ENCODE measurements at regions not wholly inside any gene's neighbourhood (a gene's known extent, or its start where the extent isn't known, plus 50 kb on each side); places are given as distances from the start of the nearest gene placed in this dataset.

- peak overlapping the region; percentile 5; the same call in 2 of the 3 replicates for H3K27ac ChIP-seq (ENCODE audit: extremely low read depth, low read depth, low read length)
- peak overlapping the region; percentile 24; the same call in 1 of the 2 replicates for H3K4me2 ChIP-seq (ENCODE audit: insufficient read depth, low read length)
- ATAC-seq (peak; percentile 64), DNase-seq (ENCODE audit: extremely low read depth in 1 of 4, low spot score in 3 of 4) (peak; percentile 8 to 56 (median 14)), FAIRE-seq (peak; percentile 23)
- no peak overlapping the region for H3K4me3 ChIP-seq
- peak overlapping the region; percentile 64 for H2AFZ ChIP-seq (ENCODE audit: low read depth, low read length)
- ChIA-PET POLR2A (no interaction called here), CTCF (ENCODE audit: low intra/inter-chr PET ratio) (no interaction called here)
- no peak overlapping the region for H3K9ac ChIP-seq (ENCODE audit: insufficient read depth in 1 of 2, low read depth in 2 of 2, low read length in 2 of 2)
- H3K27me3 ChIP-seq (ENCODE audit: control insufficient read depth in 2 of 2, insufficient read depth in 2 of 2, low read length in 2 of 2), result no peaks in the 10 kb centered on the region
- H3K79me2 ChIP-seq (ENCODE audit: control insufficient read depth, insufficient read depth, low read length), result no peaks in the 10 kb centered on the region
- in situ Hi-C loops (cut with MboI) (no loop called here), intact Hi-C loops (cut with micrococcal nuclease) (no loop called here)
- BruUV-seq (replicated peaks), result no TSS peak
- H3K4me1 ChIP-seq (replicated peaks in 1 of 2; ENCODE audit: control insufficient read depth in 2 of 2, insufficient read depth in 2 of 2, low read length in 2 of 2), result peaks cover 0 to 15% of the 10 kb centered on the region in 2 experiments; a peak in 3 of 5 replicates
- H3K9me1 ChIP-seq (ENCODE audit: control insufficient read depth, insufficient read depth, low read length), result no peaks in the 10 kb centered on the region
- no peaks in the 10 kb centered on the region for H4K20me1 ChIP-seq (replicated peaks; ENCODE audit: control insufficient read depth, insufficient read depth, low read length)
- no peaks in the 10 kb centered on the region for H3K36me3 ChIP-seq (ENCODE audit: control insufficient read depth, insufficient read depth, low read length)
- no peaks in the 10 kb centered on the region for H3K9me3 ChIP-seq (replicated peaks; ENCODE audit: control insufficient read depth, insufficient read depth, low read depth, low read length)
- 0% methylated on average over 2 of the region's 2 CpGs for WGBS (ENCODE audit: insufficient coverage, low coverage, missing lambda C conversion rate)
- TF ChIP-seq DPF2 (IDR thresholded peaks at IDR 0.05), result 0 out of 2 replicates have a peak, but pooled peaks have one; percentile 31
- TF ChIP-seq ARID3A (IDR thresholded peaks at IDR 0.05; ENCODE audit: borderline replicate concordance, low read depth, low read length), result no peak
- peak; percentile 56 for TF ChIP-seq CBFA2T3 (IDR thresholded peaks at IDR 0.05)
- no peak for TF ChIP-seq ZNF444 (CRISPR knock-in tag; IDR thresholded peaks at IDR 0.05)
- no peak for TF ChIP-seq ZFP1 (CRISPR knock-in tag; IDR thresholded peaks at IDR 0.05)
- 0 out of 2 replicates have a peak, but pooled peaks have one; percentile 37 for TF ChIP-seq CBFA2T2 (conservative IDR thresholded peaks at IDR 0.05)
- peak; percentile 47; the same call in 1 of the 2 replicates for TF ChIP-seq MEF2A (IDR thresholded peaks at IDR 0.05; ENCODE audit: control insufficient read depth, low read depth, low read length)
- no peak for TF ChIP-seq HNRNPK (IDR thresholded peaks at IDR 0.05; ENCODE audit: low read depth, low read length, poor library complexity, severe bottlenecking)
- peak; percentile 50; the same call in 1 of the 2 replicates for TF ChIP-seq TEAD4 (IDR thresholded peaks at IDR 0.05; ENCODE audit: low read length)
- no peak for TF ChIP-seq TEAD4 (CRISPR knock-in tag; IDR thresholded peaks at IDR 0.05; ENCODE audit: borderline replicate concordance)
- no peak for TF ChIP-seq NR2C1 (IDR thresholded peaks at IDR 0.05)
- TF ChIP-seq NR2C1 (tag; IDR thresholded peaks at IDR 0.05), result no peak
- no peak for TF ChIP-seq SMARCA4 (IDR thresholded peaks at IDR 0.05)
- TF ChIP-seq BACH1 (tag; IDR thresholded peaks at IDR 0.05), result no peak
- TF ChIP-seq SAFB (IDR thresholded peaks at IDR 0.05; ENCODE audit: borderline replicate concordance, low read depth, low read length), result no peak
- 0 out of 6 replicates have a peak, but pooled peaks of 1 of the 3 experiments have one; percentile 15 for TF ChIP-seq CTCF (IDR thresholded peaks at IDR 0.05 in 2 of 3, conservative IDR thresholded peaks at IDR 0.05 in 1 of 3; ENCODE audit: insufficient read depth in 2 of 3, low read depth in 1 of 3, low read length in 3 of 3)
- no peak for TF ChIP-seq E2F3 (CRISPR knock-in tag; IDR thresholded peaks at IDR 0.05)
- peak; percentile 42; the same call in 1 of the 2 replicates for TF ChIP-seq ARID1B (IDR thresholded peaks at IDR 0.05)
- TF ChIP-seq SFPQ (IDR thresholded peaks at IDR 0.05; ENCODE audit: low read depth, low read length), result no peak
- peak; percentile 30; the same call in 1 of the 2 replicates for TF ChIP-seq TAL1 (IDR thresholded peaks at IDR 0.05)
- no peak for TF ChIP-seq HIVEP1 (CRISPR knock-in tag; IDR thresholded peaks at IDR 0.05)
Measured at GRCh38 chr17:15134363-15134762, 130.8 kb downstream of the PMP22 start.
